ENCODE measurements at regions not wholly inside any gene's neighbourhood (a gene's known extent, or its start where the extent isn't known, plus 50 kb on each side); places are given as distances from the start of the nearest gene placed in this dataset.

GRCh38 chr5:93006915-93007314 is 574.1 kb downstream of the NR2F1-AS1 start:
- no peak overlapping the region for H3K27ac Mint-ChIP-seq
- no peak for TF ChIP-seq CTCF (IDR thresholded peaks at IDR 0.05; ENCODE audit: unreplicated experiment)
- no peak overlapping the region for H3K4me3 Mint-ChIP-seq (ENCODE audit: low read depth)
- no peak for DNase-seq (ENCODE audit: low spot score, unreplicated experiment)
- H3K27me3 Mint-ChIP-seq = no peaks in the 10 kb centered on the region
- H3K36me3 Mint-ChIP-seq (ENCODE audit: insufficient read depth) = no peaks in the 10 kb centered on the region
- no peaks in the 10 kb centered on the region for H3K4me1 Mint-ChIP-seq (ENCODE audit: low read depth)
- H3K9me3 Mint-ChIP-seq (ENCODE audit: low read depth) = no peaks in the 10 kb centered on the region

DNA sequence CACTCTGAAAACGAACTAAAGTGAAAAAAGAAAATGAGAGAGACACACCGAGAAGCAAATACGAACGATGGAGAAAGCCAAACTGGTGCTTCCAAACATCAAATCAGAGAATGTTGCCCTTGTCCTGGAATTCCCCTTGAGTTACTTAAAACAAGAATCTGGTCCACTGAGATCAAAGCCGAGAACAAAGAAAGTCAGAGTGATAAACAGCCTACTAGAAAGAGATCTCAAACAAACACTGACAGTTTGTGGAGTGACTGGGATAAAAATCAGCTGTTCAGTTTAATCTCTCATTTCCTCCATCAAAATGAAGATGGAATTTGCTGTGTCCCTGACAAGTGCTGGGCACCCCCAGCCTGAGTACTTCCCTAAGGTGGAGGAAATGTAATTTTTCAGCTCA is 582.6 kb downstream of the NR2F1-AS1 start:
- Mint-ChIP-seq H3K9me3 (ENCODE audit: low read depth) (peaks cover 12% of the 10 kb centered on the region), H3K4me3 (ENCODE audit: low read depth) (no peak overlapping the region)
- DNase-seq (ENCODE audit: low spot score, unreplicated experiment) = no peak

DNA sequence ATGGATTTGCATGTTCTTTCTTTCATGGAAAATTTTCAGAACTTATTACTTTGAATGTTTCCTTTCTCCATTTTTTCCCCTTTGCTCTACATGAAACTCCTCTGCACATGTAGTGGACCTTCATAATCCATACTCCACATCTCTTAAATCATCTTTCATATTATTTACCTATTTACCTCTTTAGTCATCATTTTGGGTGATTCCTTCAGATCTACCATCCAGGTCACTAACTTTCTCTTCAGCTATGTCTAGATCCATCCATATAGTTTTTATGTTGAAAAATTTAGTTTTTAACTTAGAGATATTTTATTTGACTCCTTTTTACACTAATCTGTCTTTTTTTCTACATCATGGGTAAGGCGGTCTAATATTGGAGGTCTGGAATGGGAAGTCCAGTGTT is 586.6 kb downstream of the NR2F1-AS1 start:
- peaks cover 2% of the 10 kb centered on the region for H3K4me1 Mint-ChIP-seq (ENCODE audit: low read depth)
- peaks cover 16% of the 10 kb centered on the region for H3K9me3 Mint-ChIP-seq (ENCODE audit: low read depth)
- no peak for DNase-seq (ENCODE audit: low spot score, unreplicated experiment)
- no peak for TF ChIP-seq CTCF (IDR thresholded peaks at IDR 0.05; ENCODE audit: unreplicated experiment)
- no peak overlapping the region for H3K27ac Mint-ChIP-seq
- H3K27me3 Mint-ChIP-seq = no peaks in the 10 kb centered on the region
- H3K36me3 Mint-ChIP-seq (ENCODE audit: insufficient read depth) = no peaks in the 10 kb centered on the region
- H3K4me3 Mint-ChIP-seq (ENCODE audit: low read depth) = no peak overlapping the region

More for the DNA sequence above, 582.6 kb downstream of the NR2F1-AS1 start:
- Mint-ChIP-seq H3K36me3 (ENCODE audit: insufficient read depth) (no peaks in the 10 kb centered on the region), H3K27ac (no peak overlapping the region), H3K27me3 (no peaks in the 10 kb centered on the region), H3K4me1 (ENCODE audit: low read depth) (peaks cover 2% of the 10 kb centered on the region)
- TF ChIP-seq CTCF (IDR thresholded peaks at IDR 0.05; ENCODE audit: unreplicated experiment) = no peak

- no peak overlapping the region for H3K4me3 Mint-ChIP-seq (ENCODE audit: low read depth)
- no peaks in the 10 kb centered on the region for H3K4me1 Mint-ChIP-seq (ENCODE audit: low read depth)
- H3K9me3 Mint-ChIP-seq (ENCODE audit: low read depth) = peaks cover 17% of the 10 kb centered on the region
- no peak overlapping the region for H3K27ac Mint-ChIP-seq
- peaks cover 1% of the 10 kb centered on the region for H3K36me3 Mint-ChIP-seq (ENCODE audit: insufficient read depth)
- no peaks in the 10 kb centered on the region for H3K27me3 Mint-ChIP-seq
- TF ChIP-seq CTCF (IDR thresholded peaks at IDR 0.05; ENCODE audit: unreplicated experiment) = no peak
- DNase-seq (ENCODE audit: low spot score, unreplicated experiment) = no peak
Measured at GRCh38 chr5:92992073-92992472, 588.9 kb downstream of the NR2F1-AS1 start.

GRCh38 chr5:92991581-92992067 is 589.4 kb downstream of the NR2F1-AS1 start:
- no peak for TF ChIP-seq CTCF (IDR thresholded peaks at IDR 0.05; ENCODE audit: unreplicated experiment)
- no peak for DNase-seq (ENCODE audit: low spot score, unreplicated experiment)
- no peak overlapping the region for H3K27ac Mint-ChIP-seq
- H3K9me3 Mint-ChIP-seq (ENCODE audit: low read depth) = peaks cover 20% of the 10 kb centered on the region
- H3K4me3 Mint-ChIP-seq (ENCODE audit: low read depth) = no peak overlapping the region
- H3K27me3 Mint-ChIP-seq = no peaks in the 10 kb centered on the region
- H3K36me3 Mint-ChIP-seq (ENCODE audit: insufficient read depth) = peaks cover 1% of the 10 kb centered on the region
- no peaks in the 10 kb centered on the region for H3K4me1 Mint-ChIP-seq (ENCODE audit: low read depth)
